Trophoblast cell (in vitro differentiated cells and primary cell): ENCODE measurements at regions not wholly inside any gene's neighbourhood (a gene's known extent, or its start where the extent isn't known, plus 50 kb on each side); places are given as distances from the start of the nearest gene placed in this dataset.

Experiments
- DNase-seq, 2 donors: peaks; one replicate each; pipeline ENCODE4 v3.0.0-alpha.2; 2016
- H2AFZ ChIP-seq: 2 replicates; pipeline ENCODE4 v1.6.1; 2013; ENCODE audit warnings: low read length, moderate library complexity, mild to moderate bottlenecking; ENCODE audit not compliant: insufficient read depth, poor library complexity
- H2AK5ac ChIP-seq: 2 replicates; pipeline ENCODE4 v1.6.1; 2013; ENCODE audit warnings: mild to moderate bottlenecking, low read length
- H2BK120ac ChIP-seq: 2 replicates; pipeline ENCODE4 v1.6.1; 2013; ENCODE audit warnings: low read length, mild to moderate bottlenecking, moderate library complexity; ENCODE audit not compliant: insufficient read depth, poor library complexity
- H2BK12ac ChIP-seq: 2 replicates; pipeline ENCODE4 v1.6.1; 2013; ENCODE audit warnings: mild to moderate bottlenecking, low read length, moderate library complexity
- H2BK5ac ChIP-seq: 2 replicates; pipeline ENCODE4 v1.6.1; 2013; ENCODE audit warnings: low read length, low read depth, moderate library complexity, mild to moderate bottlenecking; ENCODE audit not compliant: poor library complexity
- H3K14ac ChIP-seq: 2 replicates; pipeline ENCODE4 v1.6.1; 2013; ENCODE audit warnings: mild to moderate bottlenecking, low read length
- H3K18ac ChIP-seq: 2 replicates; pipeline ENCODE4 v1.6.1; 2013; ENCODE audit warnings: mild to moderate bottlenecking, low read length
- H3K23ac ChIP-seq: 2 replicates; pipeline ENCODE4 v1.6.1; 2013; ENCODE audit warnings: low read length
- H3K27ac ChIP-seq: 2 replicates; pipeline ENCODE4 v1.5.1; 2013; ENCODE audit warnings: low read depth, mild to moderate bottlenecking, inconsistent platforms, low read length, moderate library complexity
- H3K27me3 ChIP-seq: 2 replicates; pipeline ENCODE4 v1.6.1; 2013; ENCODE audit warnings: inconsistent platforms, mild to moderate bottlenecking, low read length, moderate library complexity; ENCODE audit not compliant: insufficient read depth
- H3K36me3 ChIP-seq, 2 experiments: 1 replicate in 1 of 2; 2 replicates in 1 of 2; pipeline ENCODE4 v1.6.1; 2013; ENCODE audit warnings: low read length in 2 of 2, mild to moderate bottlenecking in 2 of 2, moderate library complexity in 1 of 2; ENCODE audit not compliant: insufficient read depth in 2 of 2, control insufficient read depth in 1 of 2
- H3K4ac ChIP-seq: 2 replicates; pipeline ENCODE4 v1.6.1; 2013; ENCODE audit warnings: low read depth, mild to moderate bottlenecking, low read length, moderate library complexity
- H3K4me1 ChIP-seq, 2 experiments: 1 replicate in 1 of 2; 2 replicates in 1 of 2; pipeline ENCODE4 v1.6.1; 2013; ENCODE audit warnings: low read length in 2 of 2, mild to moderate bottlenecking in 2 of 2, moderate library complexity in 1 of 2; ENCODE audit not compliant: insufficient read depth in 2 of 2, control insufficient read depth in 1 of 2
- H3K4me2 ChIP-seq: 2 replicates; pipeline ENCODE4 v1.6.1; 2013; ENCODE audit warnings: inconsistent platforms, mild to moderate bottlenecking, low read length, moderate library complexity
- H3K4me3 ChIP-seq: 2 replicates; pipeline ENCODE4 v1.5.1; 2013; ENCODE audit warnings: mild to moderate bottlenecking, low read depth, low read length, inconsistent platforms
- H3K79me1 ChIP-seq: one replicate; pipeline ENCODE4 v1.6.1; 2013; ENCODE audit warnings: low read length
- H3K79me2 ChIP-seq: 2 replicates; pipeline ENCODE4 v1.6.1; 2013; ENCODE audit warnings: low read length, mild to moderate bottlenecking; ENCODE audit not compliant: control insufficient read depth, insufficient read depth, poor library complexity
- H3K9ac ChIP-seq: 2 replicates; pipeline ENCODE4 v1.6.1; 2013; ENCODE audit warnings: mild to moderate bottlenecking, low read length
- H3K9me3 ChIP-seq: 2 replicates; pipeline ENCODE4 v1.6.1; 2013; ENCODE audit warnings: low read depth, mild to moderate bottlenecking, control low read depth, inconsistent platforms, low read length; ENCODE audit not compliant: insufficient read depth
- H4K12ac ChIP-seq: 2 replicates; pipeline ENCODE4 v1.6.1; 2013; ENCODE audit warnings: low read depth, mild to moderate bottlenecking, low read length, moderate library complexity
- H4K8ac ChIP-seq: 2 replicates; pipeline ENCODE4 v1.6.1; 2013; ENCODE audit warnings: low read depth, mild to moderate bottlenecking, low read length, moderate library complexity
- H4K91ac ChIP-seq: one replicate; pipeline ENCODE4 v1.6.1; 2013; ENCODE audit warnings: low read depth, mild to moderate bottlenecking, low read length, moderate library complexity
- WGBS: extraction: QIAGEN DNeasy Blood & Tissue Kit; methylation state at CpG from one replicate; pipeline ENCODE4 v1.1.7; 2013; ENCODE audit warnings: missing lambda C conversion rate; ENCODE audit not compliant: insufficient read length, insufficient coverage; ENCODE audit errors: extremely low coverage; 5-methylcytosine and 5-hydroxymethylcytosine counted together

DNA sequence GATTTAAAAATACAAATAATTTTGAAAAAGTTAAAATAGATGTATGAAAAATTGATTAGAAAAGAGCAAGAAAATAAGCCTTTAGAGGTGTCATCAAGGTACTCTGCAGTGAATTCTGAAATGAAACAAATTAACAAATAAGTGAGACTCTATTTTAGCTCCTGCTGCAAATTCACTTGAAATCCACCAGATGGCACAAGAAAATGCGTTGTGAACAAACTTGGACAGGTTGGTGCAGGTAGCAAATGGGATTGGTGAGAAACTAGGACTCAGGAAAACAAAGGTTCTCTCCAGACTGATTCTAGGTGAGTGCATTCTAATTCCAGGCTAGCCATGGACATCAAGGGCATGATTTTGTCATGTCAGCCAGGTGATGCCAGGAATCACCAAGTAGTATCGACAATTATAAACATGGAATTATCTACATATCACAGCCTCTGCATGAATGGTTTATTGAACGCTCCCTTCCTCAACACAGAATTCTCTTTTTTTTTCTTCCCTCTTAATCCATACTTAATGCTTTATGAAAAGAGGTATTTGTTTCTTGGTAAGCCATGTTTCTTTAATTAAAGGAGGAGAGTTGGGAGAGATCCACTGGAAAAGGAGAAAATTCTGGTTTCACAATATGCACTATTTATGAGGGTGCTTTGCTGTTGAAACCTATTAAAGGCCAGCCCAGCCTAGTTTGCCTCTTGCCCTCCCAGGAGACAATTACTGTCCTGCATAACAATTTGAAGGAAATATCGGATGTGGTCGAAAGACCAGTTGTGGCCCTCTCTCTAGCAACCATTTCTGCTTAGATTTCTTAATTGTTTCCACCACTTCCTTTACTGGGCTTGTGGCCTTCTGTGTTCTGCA, 118.1 kb downstream of the ZNF365 start:
- no peaks in the 10 kb centered on the region for H3K79me1 ChIP-seq
- no peak overlapping the region for H4K8ac ChIP-seq
- no peak overlapping the region for H3K23ac ChIP-seq
- H2BK120ac ChIP-seq = no peak overlapping the region
- no peak overlapping the region for H3K14ac ChIP-seq
- no peak overlapping the region for H4K12ac ChIP-seq
- WGBS = no CpG with 5 or more reads among the region's 5 CpGs
- no peak overlapping the region for H4K91ac ChIP-seq
- no peak overlapping the region for H3K18ac ChIP-seq
- no peaks in the 10 kb centered on the region for H3K4me1 ChIP-seq
- no peak overlapping the region for H2AFZ ChIP-seq
- no peak overlapping the region for H3K9ac ChIP-seq
- H3K4ac ChIP-seq = no peak overlapping the region
- no peaks in the 10 kb centered on the region for H3K9me3 ChIP-seq
- no peaks in the 10 kb centered on the region for H3K36me3 ChIP-seq
- H2BK5ac ChIP-seq = no peak overlapping the region
- H3K79me2 ChIP-seq = no peaks in the 10 kb centered on the region
- no peak overlapping the region for H3K4me3 ChIP-seq
- no peak overlapping the region for H2AK5ac ChIP-seq
- H3K4me2 ChIP-seq = no peak overlapping the region
- no peaks in the 10 kb centered on the region for H3K27me3 ChIP-seq
- peak in 1 of 2 donors; percentile 45 for DNase-seq
- H2BK12ac ChIP-seq = no peak overlapping the region
- no peak overlapping the region for H3K27ac ChIP-seq

GRCh38 chr10:62492870-62493180, 118.7 kb downstream of the ZNF365 start:
- Histone ChIP-seq H3K36me3 (no peaks in the 10 kb centered on the region), H2BK5ac (no peak overlapping the region), H3K79me1 (no peaks in the 10 kb centered on the region), H3K23ac (no peak overlapping the region), H2AK5ac (no peak overlapping the region), H3K14ac (no peak overlapping the region), H4K8ac (no peak overlapping the region), H4K91ac (no peak overlapping the region), H3K18ac (no peak overlapping the region), H2BK120ac (no peak overlapping the region), H3K27ac (no peak overlapping the region), H3K27me3 (no peaks in the 10 kb centered on the region), H3K4me2 (no peak overlapping the region), H2BK12ac (no peak overlapping the region), H3K79me2 (no peaks in the 10 kb centered on the region), H4K12ac (no peak overlapping the region), H3K4ac (no peak overlapping the region), H3K4me1 (no peaks in the 10 kb centered on the region), H3K9ac (no peak overlapping the region), H2AFZ (no peak overlapping the region), H3K4me3 (no peak overlapping the region), H3K9me3 (no peaks in the 10 kb centered on the region)
- DNase-seq = no peak
- WGBS = no CpG with 5 or more reads among the region's 3 CpGs

DNA sequence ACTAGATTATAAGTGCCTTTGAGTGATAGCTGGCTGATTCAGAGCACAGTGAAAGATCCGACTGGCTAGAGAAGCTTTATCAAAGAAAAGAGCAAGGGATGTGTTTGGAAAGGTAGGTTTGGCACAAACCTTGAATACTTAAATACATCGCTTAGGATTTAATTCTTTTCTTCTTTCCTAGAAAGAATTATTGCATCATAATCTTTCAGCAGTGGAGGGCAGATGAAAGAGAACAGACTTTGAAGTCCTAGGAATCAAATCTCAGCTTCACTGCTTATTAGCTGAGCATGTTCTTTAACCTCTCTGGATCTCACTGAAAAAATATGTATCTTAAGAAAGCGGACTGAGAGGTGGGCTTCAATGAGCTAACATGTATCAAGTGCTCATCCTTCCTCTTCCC, 122.8 kb downstream of the ZNF365 start:
- Histone ChIP-seq H3K9ac (no peak overlapping the region), H3K79me2 (no peaks in the 10 kb centered on the region), H3K4me1 (no peaks in the 10 kb centered on the region), H4K12ac (no peak overlapping the region), H4K91ac (no peak overlapping the region), H2AFZ (no peak overlapping the region), H2BK120ac (no peak overlapping the region), H3K4ac (no peak overlapping the region), H3K79me1 (no peaks in the 10 kb centered on the region), H3K9me3 (no peaks in the 10 kb centered on the region), H3K27ac (no peak overlapping the region), H3K27me3 (no peaks in the 10 kb centered on the region), H2BK12ac (no peak overlapping the region), H4K8ac (no peak overlapping the region), H3K36me3 (no peaks in the 10 kb centered on the region), H2AK5ac (no peak overlapping the region), H3K14ac (no peak overlapping the region), H3K18ac (no peak overlapping the region), H3K23ac (no peak overlapping the region), H3K4me3 (no peak overlapping the region), H3K4me2 (no peak overlapping the region), H2BK5ac (no peak overlapping the region)
- no peak for DNase-seq
- WGBS = no CpG with 5 or more reads among the region's 3 CpGs

- no peak overlapping the region for H2BK5ac ChIP-seq
- no peaks in the 10 kb centered on the region for H3K4me1 ChIP-seq
- no peak overlapping the region for H3K9ac ChIP-seq
- H3K4ac ChIP-seq = no peak overlapping the region
- DNase-seq = no peak
- no peaks in the 10 kb centered on the region for H3K27me3 ChIP-seq
- H2AK5ac ChIP-seq = no peak overlapping the region
- no peak overlapping the region for H2BK12ac ChIP-seq
- no peaks in the 10 kb centered on the region for H3K79me1 ChIP-seq
- no peak overlapping the region for H2AFZ ChIP-seq
- H3K23ac ChIP-seq = no peak overlapping the region
- no peak overlapping the region for H4K12ac ChIP-seq
- no peak overlapping the region for H3K27ac ChIP-seq
- H3K18ac ChIP-seq = no peak overlapping the region
- no peaks in the 10 kb centered on the region for H3K36me3 ChIP-seq
- H2BK120ac ChIP-seq = no peak overlapping the region
- no peak overlapping the region for H3K4me3 ChIP-seq
- no peaks in the 10 kb centered on the region for H3K79me2 ChIP-seq
- no peaks in the 10 kb centered on the region for H3K9me3 ChIP-seq
- no peak overlapping the region for H4K91ac ChIP-seq
- WGBS = no CpG with 5 or more reads among the region's 3 CpGs
- H4K8ac ChIP-seq = no peak overlapping the region
- no peak overlapping the region for H3K4me2 ChIP-seq
- H3K14ac ChIP-seq = no peak overlapping the region
Observed at GRCh38 chr10:62498271-62498670, 124.1 kb downstream of the ZNF365 start.
